Neural cell (in vitro differentiated cells): ENCODE measurements at regions not wholly inside any gene's neighbourhood (a gene's known extent, or its start where the extent isn't known, plus 50 kb on each side); places are given as distances from the start of the nearest gene placed in this dataset.

Source experiments
- H2AFZ ChIP-seq: fragments of 200-600, 300-800 bp; sonication (generic), shearing (Covaris generic); 2 replicates; pipeline ENCODE4 v1.6.0; 2014; ENCODE audit warnings: low read depth, mild to moderate bottlenecking, antibody characterized with exemption, low read length, moderate library complexity
- H3F3A ChIP-seq: fragments of 200-600 bp; shearing (Covaris generic); 2 replicates; pipeline ENCODE4 v1.6.1; 2016; ENCODE audit warnings: mild to moderate bottlenecking, moderate library complexity, mixed read lengths, antibody characterized with exemption, low read length; ENCODE audit not compliant: insufficient read depth, poor library complexity, severe bottlenecking
- H3K27ac ChIP-seq: fragments of 200-600, 300-800 bp; sonication (generic), shearing (Covaris generic); 2 replicates; pipeline ENCODE4 v1.5.1; 2014; ENCODE audit warnings: mild to moderate bottlenecking, low read length, moderate library complexity
- H3K27me3 ChIP-seq: fragments of 300-800, 200-600 bp; sonication (generic), shearing (Covaris generic); 2 replicates; pipeline ENCODE4 v1.6.0; 2014; ENCODE audit warnings: mild to moderate bottlenecking, low read depth, low read length, moderate library complexity; ENCODE audit not compliant: insufficient read depth
- H3K36me3 ChIP-seq: fragments of 300-800, 200-600 bp; sonication (generic), shearing (Covaris generic); 2 replicates; pipeline ENCODE4 v1.5.1; 2014; ENCODE audit warnings: mild to moderate bottlenecking, antibody characterized with exemption, low read length, moderate library complexity; ENCODE audit not compliant: insufficient read depth
- H3K4me2 ChIP-seq: fragments of 300-800, 200-600 bp; sonication (generic), shearing (Covaris generic); 2 replicates; pipeline ENCODE4 v1.6.0; 2014; ENCODE audit warnings: mild to moderate bottlenecking, low read length
- H3K4me3 ChIP-seq: fragments of 300-800, 200-600 bp; sonication (generic), shearing (Covaris generic); 2 replicates; pipeline ENCODE4 v1.5.1; 2014; ENCODE audit warnings: mild to moderate bottlenecking, low read length, moderate library complexity
- H3K79me2 ChIP-seq: fragments of 200-600 bp; shearing (Covaris generic); replicated peaks from 2 replicates; pipeline ENCODE4 v1.6.0; 2014; ENCODE audit warnings: mild to moderate bottlenecking, low read length, moderate library complexity; ENCODE audit not compliant: insufficient read depth
- H3K9ac ChIP-seq: fragments of 300-800, 200-600 bp; sonication (generic), shearing (Covaris generic); 2 replicates; pipeline ENCODE4 v1.6.1; 2016; ENCODE audit warnings: mild to moderate bottlenecking, low read length, mixed read lengths
- H3K9me2 ChIP-seq: fragments of 200-600 bp; shearing (Covaris generic); 2 replicates; pipeline ENCODE4 v1.6.1; 2016; ENCODE audit warnings: mild to moderate bottlenecking, low read length, mixed read lengths; ENCODE audit not compliant: insufficient read depth
- H3K9me3 ChIP-seq: fragments of 200-600, 300-800 bp; sonication (generic), shearing (Covaris generic); 2 replicates; pipeline ENCODE4 v1.6.1; 2016; ENCODE audit warnings: mild to moderate bottlenecking, mixed run types, low read length, moderate library complexity, mixed read lengths
- H4K20me1 ChIP-seq: fragments of 200-600 bp; shearing (Covaris generic); 2 replicates; pipeline ENCODE4 v1.6.1; 2016; ENCODE audit warnings: mild to moderate bottlenecking, mixed run types; ENCODE audit not compliant: insufficient read depth
- CTCF ChIP-seq: fragments of 450-650 bp; IDR thresholded peaks from 2 replicates; pipeline ENCODE4 v1.5.1; 2014; ENCODE audit warnings: antibody characterized with exemption, mild to moderate bottlenecking, moderate library complexity; ENCODE audit not compliant: poor library complexity, severe bottlenecking
- EP300 ChIP-seq: fragments of 450-650 bp; conservative IDR thresholded peaks from 2 replicates; pipeline ENCODE4 v1.6.1; 2014; ENCODE audit warnings: antibody characterized with exemption, mild to moderate bottlenecking, moderate library complexity; ENCODE audit not compliant: poor library complexity, severe bottlenecking
- EZH2 ChIP-seq: fragments of 200-600, 300-800 bp; shearing (Covaris generic), sonication (generic); IDR thresholded peaks from 2 replicates; pipeline ENCODE4 v1.6.1; 2014; ENCODE audit warnings: antibody characterized with exemption, low read length, borderline replicate concordance, mild to moderate bottlenecking; ENCODE audit not compliant: insufficient read depth, poor library complexity, severe bottlenecking
- MXI1 ChIP-seq: fragments of 450-650 bp; conservative IDR thresholded peaks from 2 replicates; pipeline ENCODE4 v1.6.1; 2014; ENCODE audit warnings: antibody characterized with exemption, mild to moderate bottlenecking; ENCODE audit not compliant: poor library complexity, severe bottlenecking
- POLR2AphosphoS5 ChIP-seq: IDR thresholded peaks from 2 replicates; pipeline ENCODE4 v1.6.1; 2012
- RAD21 ChIP-seq: fragments of 450-650 bp; conservative IDR thresholded peaks from 2 replicates; pipeline ENCODE4 v1.6.1; 2014; ENCODE audit warnings: antibody characterized with exemption, mild to moderate bottlenecking, moderate library complexity
- REST ChIP-seq: IDR thresholded peaks from 2 replicates; pipeline ENCODE4 v1.6.1; 2012; ENCODE audit warnings: borderline replicate concordance
- SMC3 ChIP-seq: fragments of 450-650 bp; conservative IDR thresholded peaks from 2 replicates; pipeline ENCODE4 v1.6.1; 2014; ENCODE audit warnings: antibody characterized with exemption, mild to moderate bottlenecking, moderate library complexity; ENCODE audit not compliant: poor library complexity
- TAF1 ChIP-seq: IDR thresholded peaks from 2 replicates; pipeline ENCODE4 v1.6.1; 2012; ENCODE audit warnings: low read depth

- Histone ChIP-seq H3K4me2 (no peak overlapping the region), H3K36me3 (no peaks in the 10 kb centered on the region), H3K79me2 (no peaks in the 10 kb centered on the region), H4K20me1 (no peaks in the 10 kb centered on the region), H3K4me3 (no peak overlapping the region), H2AFZ (no peak overlapping the region), H3K27me3 (no peaks in the 10 kb centered on the region), H3K9me2 (no peaks in the 10 kb centered on the region), H3K9me3 (no peaks in the 10 kb centered on the region), H3K27ac (no peak overlapping the region), H3K9ac (no peak overlapping the region), H3F3A (no peaks in the 10 kb centered on the region)
- no peak for TF ChIP-seq TAF1
- no peak for TF ChIP-seq RAD21
- TF ChIP-seq MXI1 = no peak
- TF ChIP-seq POLR2AphosphoS5 = no peak
- TF ChIP-seq CTCF = no peak
- no peak for TF ChIP-seq EZH2
- TF ChIP-seq SMC3 = no peak
- TF ChIP-seq REST = no peak
- TF ChIP-seq EP300 = no peak
Observed at GRCh38 chr11:110774138-110775014, 62.1 kb upstream of the ARHGAP20 start.

- Histone ChIP-seq H3K4me2 (no peak overlapping the region), H3K36me3 (no peaks in the 10 kb centered on the region), H3K27ac (no peak overlapping the region), H3K9me2 (no peaks in the 10 kb centered on the region), H2AFZ (no peak overlapping the region), H4K20me1 (no peaks in the 10 kb centered on the region), H3K79me2 (no peaks in the 10 kb centered on the region), H3K9me3 (no peaks in the 10 kb centered on the region), H3F3A (no peaks in the 10 kb centered on the region), H3K9ac (no peak overlapping the region), H3K4me3 (no peak overlapping the region), H3K27me3 (no peaks in the 10 kb centered on the region)
- TF ChIP-seq TAF1 (no peak), POLR2AphosphoS5 (no peak), CTCF (no peak), EP300 (no peak), REST (no peak), MXI1 (no peak), SMC3 (no peak), EZH2 (no peak), RAD21 (no peak)
Observed at GRCh38 chr11:110773442-110773841, 61.2 kb upstream of the ARHGAP20 start.
